A673 (cell line): ENCODE measurements at regions not wholly inside any gene's neighbourhood (a gene's known extent, or its start where the extent isn't known, plus 50 kb on each side); places are given as distances from the start of the nearest gene placed in this dataset.

Experiments used
- EZH2 ChIP-seq: fragments of 200-600 bp; sonication (generic); IDR thresholded peaks from 2 replicates; pipeline ENCODE4 v1.6.1; 2017; ENCODE audit warnings: borderline replicate concordance, low read depth, mild to moderate bottlenecking, mixed read lengths, antibody characterized with exemption, low read length; ENCODE audit not compliant: poor library complexity, severe bottlenecking
- TF ChIP-seq, protein P1 (sequence below): fragments of 300-800, 200-600 bp; sonication (generic); conservative IDR thresholded peaks from 2 replicates; pipeline ENCODE4 v1.5.1; 2017; ENCODE audit warnings: low read depth, mild to moderate bottlenecking, antibody characterized with exemption, low read length, moderate library complexity, mixed read lengths

DNA sequence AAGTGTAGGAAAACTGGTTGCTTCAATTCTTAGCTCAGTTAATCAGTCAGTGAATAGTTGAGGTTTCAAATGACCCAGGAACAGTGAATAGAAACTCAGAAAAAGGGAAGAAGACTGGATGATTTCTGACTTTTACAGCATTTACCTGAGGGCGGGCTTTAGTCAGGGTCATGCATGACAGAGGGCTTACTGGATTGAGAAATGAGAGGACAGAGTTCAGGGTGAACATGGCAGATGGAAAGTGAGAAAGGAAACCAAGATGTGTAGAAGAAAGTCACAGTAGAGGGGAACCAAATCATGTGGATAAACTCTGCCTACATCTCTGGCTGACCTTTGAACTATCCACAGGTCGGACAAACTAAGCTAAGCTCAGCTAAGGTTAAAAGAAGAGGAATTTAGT is 596.0 kb downstream of the SEMA5A start:
- TF ChIP-seq, protein P1, sequence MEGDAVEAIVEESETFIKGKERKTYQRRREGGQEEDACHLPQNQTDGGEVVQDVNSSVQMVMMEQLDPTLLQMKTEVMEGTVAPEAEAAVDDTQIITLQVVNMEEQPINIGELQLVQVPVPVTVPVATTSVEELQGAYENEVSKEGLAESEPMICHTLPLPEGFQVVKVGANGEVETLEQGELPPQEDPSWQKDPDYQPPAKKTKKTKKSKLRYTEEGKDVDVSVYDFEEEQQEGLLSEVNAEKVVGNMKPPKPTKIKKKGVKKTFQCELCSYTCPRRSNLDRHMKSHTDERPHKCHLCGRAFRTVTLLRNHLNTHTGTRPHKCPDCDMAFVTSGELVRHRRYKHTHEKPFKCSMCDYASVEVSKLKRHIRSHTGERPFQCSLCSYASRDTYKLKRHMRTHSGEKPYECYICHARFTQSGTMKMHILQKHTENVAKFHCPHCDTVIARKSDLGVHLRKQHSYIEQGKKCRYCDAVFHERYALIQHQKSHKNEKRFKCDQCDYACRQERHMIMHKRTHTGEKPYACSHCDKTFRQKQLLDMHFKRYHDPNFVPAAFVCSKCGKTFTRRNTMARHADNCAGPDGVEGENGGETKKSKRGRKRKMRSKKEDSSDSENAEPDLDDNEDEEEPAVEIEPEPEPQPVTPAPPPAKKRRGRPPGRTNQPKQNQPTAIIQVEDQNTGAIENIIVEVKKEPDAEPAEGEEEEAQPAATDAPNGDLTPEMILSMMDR = no peak
- TF ChIP-seq EZH2 = no peak
